ENCODE measurements at regions not wholly inside any gene's neighbourhood (a gene's known extent, or its start where the extent isn't known, plus 50 kb on each side); places are given as distances from the start of the nearest gene placed in this dataset.
A peak's percentile ranks its signal among the peaks of the same experiment; 100 is the strongest.

GRCh38 chr17:77396610-77397009 lies 255.8 kb downstream of the SEC14L1 start:
- no peak for DNase-seq

- DNase-seq, result no peak
Observed at GRCh38 chr17:77398274-77398673, 257.5 kb downstream of the SEC14L1 start.

GRCh38 chr17:77399319-77399957 lies 258.7 kb downstream of the SEC14L1 start:
- no peak for DNase-seq

DNA sequence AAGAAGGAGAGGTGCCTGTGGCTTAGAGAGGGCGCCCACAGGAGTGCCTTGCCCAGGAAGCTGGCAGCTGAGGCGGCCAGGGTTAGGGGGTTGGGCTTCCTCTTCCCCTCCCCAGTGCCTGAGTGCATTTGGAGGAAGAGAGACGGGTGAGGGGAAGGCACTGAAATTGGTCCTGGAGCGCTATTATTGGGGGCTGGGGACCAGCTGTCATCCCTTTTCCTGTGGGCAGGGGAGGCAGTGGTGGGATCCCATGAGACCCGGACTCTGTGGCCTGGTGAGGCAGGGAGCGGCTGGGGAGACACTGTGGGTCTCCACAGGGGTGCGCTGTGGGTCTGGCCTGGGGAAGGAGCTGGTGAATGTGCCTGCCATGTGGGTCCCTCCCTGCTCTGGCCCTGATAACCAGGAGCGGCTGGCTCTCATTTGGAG lies 259.7 kb downstream of the SEC14L1 start:
- no peak for DNase-seq

GRCh38 chr17:77402159-77402731 lies 261.5 kb downstream of the SEC14L1 start:
- no peak for DNase-seq

DNA sequence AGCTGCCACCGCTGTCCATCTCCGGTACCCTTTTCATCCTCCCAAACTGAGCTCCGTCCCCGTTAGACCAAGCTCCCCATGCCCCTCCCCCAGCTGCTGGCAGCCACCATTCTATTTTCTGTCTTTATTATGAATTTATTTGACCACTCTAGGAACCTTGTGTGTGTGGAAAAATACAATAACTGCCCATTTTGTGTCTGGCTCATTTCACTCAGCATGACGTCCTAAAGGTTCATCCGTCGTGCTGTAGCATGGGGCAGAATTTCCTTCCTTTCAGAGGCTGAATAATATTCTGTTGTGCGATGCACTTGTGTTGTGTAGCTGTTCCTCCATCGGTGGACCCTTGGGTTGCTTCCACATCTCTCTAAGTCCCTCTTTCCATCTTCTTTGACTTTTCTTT lies 263.1 kb downstream of the SEC14L1 start:
- DNase-seq, result no peak

- DNase-seq, result no peak
Observed at GRCh38 chr17:77404812-77405581, 264.2 kb downstream of the SEC14L1 start.

GRCh38 chr17:77405867-77406732 lies 265.3 kb downstream of the SEC14L1 start:
- DNase-seq, result no peak

DNA sequence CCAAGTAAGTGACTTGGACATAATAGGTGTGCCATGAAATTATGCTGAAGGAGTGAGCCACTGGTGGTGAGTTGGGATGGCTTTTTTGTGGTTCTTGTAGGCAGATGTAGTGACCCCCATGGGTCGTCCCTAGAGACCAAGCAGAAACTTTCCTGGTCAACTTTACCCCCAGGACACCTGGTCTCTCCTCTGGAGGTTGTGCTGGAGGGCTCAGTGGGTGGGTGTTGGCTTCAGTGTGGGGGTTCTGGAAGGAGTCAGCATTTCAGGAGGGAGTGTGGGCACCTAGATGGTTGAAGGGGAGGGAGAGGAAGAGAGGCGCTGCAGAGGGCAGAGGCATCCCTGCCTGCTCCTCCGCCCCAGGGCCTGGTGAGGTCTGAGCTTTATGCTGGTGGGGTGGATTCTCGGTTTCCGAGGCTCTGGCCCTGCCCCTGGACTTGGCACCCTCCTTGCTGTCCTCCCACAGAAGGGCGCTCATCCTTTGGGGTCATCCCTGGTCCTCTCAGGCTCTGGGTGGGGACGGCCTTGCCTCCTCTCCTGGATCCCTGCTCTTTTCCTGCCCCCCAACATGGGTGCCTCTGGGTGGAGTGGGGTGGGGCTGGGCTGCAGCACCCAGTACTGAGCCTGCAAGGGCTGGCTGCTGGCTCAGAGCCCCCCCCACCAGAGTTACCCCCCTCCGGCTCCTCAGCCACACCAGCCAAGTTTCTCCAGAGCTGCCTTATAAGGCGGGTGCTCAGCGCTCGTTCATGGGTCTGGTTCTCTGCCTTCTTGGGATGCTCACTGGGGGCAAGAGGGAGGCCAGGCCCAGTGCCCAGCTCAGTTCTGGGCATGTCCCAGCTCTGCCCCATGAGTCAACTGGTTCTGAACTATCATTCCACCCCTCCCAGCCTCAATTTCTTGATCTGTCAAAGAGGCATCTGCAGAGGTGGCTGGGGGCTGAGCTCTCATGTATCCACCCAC lies 266.8 kb downstream of the SEC14L1 start:
- DNase-seq, result no peak

- DNase-seq, result no peak
Observed at GRCh38 chr17:77408284-77408683, 267.5 kb downstream of the SEC14L1 start.

DNA sequence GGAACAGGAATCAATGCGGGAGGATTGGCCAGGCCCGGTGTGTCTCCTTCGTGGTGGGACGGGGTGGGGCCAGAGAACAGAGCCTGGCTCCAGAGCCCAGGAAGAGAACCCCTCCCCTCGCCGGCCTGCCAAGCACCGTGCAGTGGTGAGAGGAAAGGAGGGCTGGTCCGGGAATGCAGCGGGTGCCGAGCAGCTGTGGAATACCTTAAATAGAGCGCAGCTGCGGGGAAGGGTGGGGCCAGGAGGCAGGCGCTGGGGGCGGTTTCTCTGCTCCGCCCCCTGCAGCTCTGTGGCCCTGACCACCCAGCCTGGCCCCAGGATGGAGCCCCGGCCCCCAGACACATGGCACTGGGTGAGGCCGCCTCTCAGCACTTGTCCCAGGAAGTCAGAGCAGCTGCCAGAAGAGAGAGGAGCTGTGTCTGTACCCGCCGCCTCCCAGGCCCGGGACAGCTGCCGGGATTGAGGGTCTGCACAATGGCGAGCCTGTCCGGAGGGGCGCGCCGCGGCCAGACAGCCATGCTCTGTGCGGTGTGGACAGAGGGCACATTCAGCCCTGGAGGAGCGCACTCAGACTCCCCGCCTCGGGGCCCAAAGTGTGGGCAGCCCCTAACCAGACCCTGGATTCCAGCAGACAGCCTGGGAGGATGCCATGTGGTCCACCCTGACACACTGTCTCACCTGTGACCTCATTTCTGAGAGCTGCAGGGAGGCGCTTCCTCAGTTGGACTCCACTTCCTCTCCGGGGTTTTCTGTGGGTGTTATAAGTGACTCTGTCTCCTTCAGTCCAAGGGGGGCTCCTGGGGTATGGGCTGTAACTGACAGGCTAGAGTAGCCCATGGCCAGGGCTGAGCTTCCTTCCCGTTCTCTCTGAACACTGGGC lies 268.8 kb downstream of the SEC14L1 start:
- peak; percentile 87 for DNase-seq

GRCh38 chr17:77410470-77410869 lies 269.7 kb downstream of the SEC14L1 start:
- DNase-seq, result no peak

GRCh38 chr17:77414811-77415400 lies 274.1 kb downstream of the SEC14L1 start:
- DNase-seq, result no peak

- no peak for DNase-seq
Observed at GRCh38 chr17:77416105-77416713, 275.4 kb downstream of the SEC14L1 start.

- no peak for DNase-seq
Observed at GRCh38 chr17:77417575-77417974, 276.8 kb downstream of the SEC14L1 start.

DNA sequence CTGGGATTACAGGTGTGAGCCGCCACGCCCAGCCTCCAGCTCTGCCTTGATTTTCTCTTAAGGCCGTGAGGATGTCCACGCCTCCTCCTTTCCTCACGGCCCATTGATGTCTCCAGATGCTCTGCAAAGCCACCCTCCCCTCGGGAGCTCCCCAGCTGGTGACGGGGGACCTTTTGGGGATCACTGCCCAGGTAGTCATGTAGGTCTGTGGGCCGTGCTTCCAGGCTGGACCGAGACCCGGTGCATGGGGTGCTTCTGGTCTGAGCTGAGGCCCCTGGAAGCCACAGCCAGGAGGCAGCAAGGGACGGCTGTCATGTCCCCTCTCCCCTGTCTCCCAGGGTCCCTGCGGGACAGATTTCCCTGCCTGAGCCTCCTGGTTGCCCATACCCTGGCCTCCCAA lies 277.8 kb downstream of the SEC14L1 start:
- no peak for DNase-seq

DNA sequence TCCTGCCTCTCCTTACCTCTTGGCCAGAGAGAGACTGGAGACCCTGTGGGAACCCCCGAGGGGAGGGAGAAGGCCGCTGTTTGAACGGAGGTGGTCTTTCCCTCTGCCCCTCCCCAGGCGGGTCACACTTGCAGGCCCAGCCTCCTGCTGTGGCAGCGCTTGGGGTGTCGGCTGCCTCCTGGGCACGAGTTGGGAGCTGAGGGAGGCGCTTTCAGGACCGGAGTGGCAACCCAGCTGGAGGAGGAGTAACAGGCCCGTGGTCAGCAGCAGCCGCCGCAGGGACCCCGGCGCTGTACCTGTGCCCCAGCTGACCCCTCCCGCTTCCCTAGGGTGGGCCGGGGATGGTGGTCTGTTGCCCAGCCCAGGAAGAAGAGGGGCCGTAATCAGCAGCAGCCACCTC lies 278.3 kb downstream of the SEC14L1 start:
- DNase-seq, result no peak

DNA sequence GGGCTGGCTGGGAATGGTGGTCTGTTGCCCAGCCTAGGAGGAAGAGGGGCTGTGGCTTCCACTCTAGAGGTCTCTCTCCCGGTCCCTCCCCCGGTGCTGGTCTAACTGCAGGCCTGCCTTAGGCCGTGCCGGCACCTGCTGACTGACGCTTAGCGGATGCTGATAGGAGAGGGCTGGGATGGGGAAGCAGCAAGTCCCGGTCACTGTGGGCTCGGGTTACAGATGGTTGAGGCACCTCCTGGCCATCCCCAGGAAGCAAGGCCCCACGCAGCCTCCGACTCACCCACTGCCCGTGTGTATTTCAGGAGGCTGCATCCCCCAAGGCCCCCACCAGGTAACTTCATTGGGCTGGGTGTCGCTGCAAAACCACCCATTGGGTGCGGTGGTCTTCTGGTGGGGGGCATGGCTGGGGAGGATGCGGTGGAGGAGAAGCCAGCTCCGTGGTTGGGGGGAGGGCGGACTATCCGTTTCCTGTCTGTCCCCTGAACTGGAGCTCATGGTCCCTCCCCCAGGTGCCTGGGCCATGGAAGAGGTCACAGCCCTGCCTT lies 278.9 kb downstream of the SEC14L1 start:
- no peak for DNase-seq

- DNase-seq, result no peak
Observed at GRCh38 chr17:77420095-77420803, 279.5 kb downstream of the SEC14L1 start.
